ENCODE measurements at regions not wholly inside any gene's neighbourhood (a gene's known extent, or its start where the extent isn't known, plus 50 kb on each side); places are given as distances from the start of the nearest gene placed in this dataset.

GRCh38 chr6:17020889-17021538 is 80.8 kb upstream of the STMND1 start:
- Histone ChIP-seq H2AK5ac (ENCODE audit: insufficient read length, low read length) (no peak overlapping the region), H3K18ac (ENCODE audit: insufficient read length, low read depth, low read length) (no peak overlapping the region), H2BK5ac (ENCODE audit: insufficient read length, low read length) (no peak overlapping the region), H3K23ac (ENCODE audit: insufficient read length, low read depth, low read length) (no peak overlapping the region), H3K9ac (ENCODE audit: extremely low read depth, insufficient read length, low read length) (no peak overlapping the region), H3T11ph (ENCODE audit: low read length) (no peak overlapping the region), H4K20me1 (ENCODE audit: control insufficient read depth, insufficient read depth, insufficient read length) (no peaks in the 10 kb centered on the region), H3K79me1 (ENCODE audit: insufficient read depth, low read depth, low read length, poor library complexity, severe bottlenecking) (no peaks in the 10 kb centered on the region), H3K4me2 (ENCODE audit: insufficient read depth, insufficient read length, low read length) (no peak overlapping the region), H2BK12ac (ENCODE audit: insufficient read length, low read depth, low read length) (no peak overlapping the region), H2AFZ (ENCODE audit: low read length) (no peak overlapping the region), H4K5ac (ENCODE audit: insufficient read length, low read depth, low read length) (no peak overlapping the region), H3K4me1 (ENCODE audit: insufficient read depth, low read length) (no peaks in the 10 kb centered on the region; the same call in 1 of the 2 replicates), H3K4ac (ENCODE audit: low read depth, low read length) (no peak overlapping the region), H3K23me2 (ENCODE audit: insufficient read length, low read depth, low read length, poor library complexity, severe bottlenecking) (peaks cover 3% of the 10 kb centered on the region), H2BK120ac (ENCODE audit: low read depth, low read length, poor library complexity, severe bottlenecking) (no peak overlapping the region), H3K56ac (ENCODE audit: insufficient read length, low read depth, low read length) (no peak overlapping the region), H3K27ac (ENCODE audit: insufficient read length, low read depth, low read length) (no peak overlapping the region), H4K91ac (ENCODE audit: insufficient read length, low read depth, low read length) (no peak overlapping the region), H3K9me3 (ENCODE audit: control insufficient read depth, low read depth, low read length) (no peaks in the 10 kb centered on the region), H3K27me3 (ENCODE audit: insufficient read depth, low read length) (no peaks in the 10 kb centered on the region), H4K8ac (replicated peaks; ENCODE audit: insufficient read length, low read depth, low read length) (no peak overlapping the region), H2BK20ac (ENCODE audit: low read depth, low read length, poor library complexity, severe bottlenecking) (no peak overlapping the region), H3K79me2 (ENCODE audit: insufficient read depth, low read length) (no peaks in the 10 kb centered on the region), H3K14ac (ENCODE audit: insufficient read depth, low read length) (no peak overlapping the region; the same call in 1 of the 2 replicates), H2BK15ac (ENCODE audit: low read depth, low read length) (no peak overlapping the region)
- Mint-ChIP-seq H3K4me3 (no peak overlapping the region), H3K27me3 (ENCODE audit: low read depth) (no peaks in the 10 kb centered on the region), H3K36me3 (ENCODE audit: insufficient read depth in 1 of 3, low read depth in 3 of 3) (peaks cover 2 to 9% (median 3%) of the 10 kb centered on the region in 3 experiments; a peak in 5 of 7 replicates), H3K9me3 (peaks cover 9 to 12% of the 10 kb centered on the region in 2 experiments), H3K27ac (no peak overlapping the region), H3K4me1 (peaks cover 10 to 16% of the 10 kb centered on the region in 2 experiments)
- no CpG with 5 or more reads among the region's 3 CpGs for WGBS (ENCODE audit: extremely low coverage, insufficient read length, low lambda C conversion rate)
- DNase-seq: no peak
- TF ChIP-seq, protein P1, sequence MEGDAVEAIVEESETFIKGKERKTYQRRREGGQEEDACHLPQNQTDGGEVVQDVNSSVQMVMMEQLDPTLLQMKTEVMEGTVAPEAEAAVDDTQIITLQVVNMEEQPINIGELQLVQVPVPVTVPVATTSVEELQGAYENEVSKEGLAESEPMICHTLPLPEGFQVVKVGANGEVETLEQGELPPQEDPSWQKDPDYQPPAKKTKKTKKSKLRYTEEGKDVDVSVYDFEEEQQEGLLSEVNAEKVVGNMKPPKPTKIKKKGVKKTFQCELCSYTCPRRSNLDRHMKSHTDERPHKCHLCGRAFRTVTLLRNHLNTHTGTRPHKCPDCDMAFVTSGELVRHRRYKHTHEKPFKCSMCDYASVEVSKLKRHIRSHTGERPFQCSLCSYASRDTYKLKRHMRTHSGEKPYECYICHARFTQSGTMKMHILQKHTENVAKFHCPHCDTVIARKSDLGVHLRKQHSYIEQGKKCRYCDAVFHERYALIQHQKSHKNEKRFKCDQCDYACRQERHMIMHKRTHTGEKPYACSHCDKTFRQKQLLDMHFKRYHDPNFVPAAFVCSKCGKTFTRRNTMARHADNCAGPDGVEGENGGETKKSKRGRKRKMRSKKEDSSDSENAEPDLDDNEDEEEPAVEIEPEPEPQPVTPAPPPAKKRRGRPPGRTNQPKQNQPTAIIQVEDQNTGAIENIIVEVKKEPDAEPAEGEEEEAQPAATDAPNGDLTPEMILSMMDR (conservative IDR thresholded peaks at IDR 0.05): no peak
